ENCODE measurements at regions not wholly inside any gene's neighbourhood (a gene's known extent, or its start where the extent isn't known, plus 50 kb on each side); places are given as distances from the start of the nearest gene placed in this dataset.

- no peak for DNase-seq
These were observed 802.2 kb downstream of the KCNT2 start for GRCh38 chr1:195806060-195806459.

- no peak for DNase-seq
These were observed 803.7 kb downstream of the KCNT2 start for GRCh38 chr1:195804547-195804946.

GRCh38 chr1:195799016-195799415, 809.2 kb downstream of the KCNT2 start:
- no peak for DNase-seq

GRCh38 chr1:195794225-195794624, 814.0 kb downstream of the KCNT2 start:
- no peak for DNase-seq

GRCh38 chr1:195791796-195792195, 816.4 kb downstream of the KCNT2 start:
- no peak for DNase-seq

GRCh38 chr1:195790514-195791168, 817.6 kb downstream of the KCNT2 start:
- no peak for DNase-seq

GRCh38 chr1:195789321-195789720, 818.9 kb downstream of the KCNT2 start:
- no peak for DNase-seq

- DNase-seq = no peak
These were observed 819.5 kb downstream of the KCNT2 start for GRCh38 chr1:195788721-195789120.

GRCh38 chr1:195785830-195786229, 822.4 kb downstream of the KCNT2 start:
- no peak for DNase-seq

GRCh38 chr1:195773931-195774330, 834.3 kb downstream of the KCNT2 start:
- DNase-seq = no peak

- DNase-seq = no peak
These were observed 838.8 kb downstream of the KCNT2 start for GRCh38 chr1:195769461-195769860.

- no peak for DNase-seq
These were observed 839.3 kb downstream of the KCNT2 start for GRCh38 chr1:195768936-195769335.

- DNase-seq = no peak
These were observed 839.9 kb downstream of the KCNT2 start for GRCh38 chr1:195768377-195768776.

- no peak for DNase-seq
These were observed 841.5 kb downstream of the KCNT2 start for GRCh38 chr1:195766709-195767108.

- no peak for DNase-seq
These were observed 843.1 kb downstream of the KCNT2 start for GRCh38 chr1:195765099-195765498.

- no peak for DNase-seq
These were observed 844.3 kb downstream of the KCNT2 start for GRCh38 chr1:195763907-195764374.

- no peak for DNase-seq
These were observed 844.9 kb downstream of the KCNT2 start for GRCh38 chr1:195763146-195763906.

GRCh38 chr1:195761104-195761503, 847.1 kb downstream of the KCNT2 start:
- DNase-seq = no peak

GRCh38 chr1:195756109-195756508, 852.1 kb downstream of the KCNT2 start:
- no peak for DNase-seq

GRCh38 chr1:195754874-195755273, 853.4 kb downstream of the KCNT2 start:
- DNase-seq = no peak

GRCh38 chr1:195754303-195754702, 853.9 kb downstream of the KCNT2 start:
- DNase-seq = no peak

GRCh38 chr1:195748969-195749368, 859.3 kb downstream of the KCNT2 start:
- DNase-seq = no peak

GRCh38 chr1:195745189-195746010, 862.8 kb downstream of the KCNT2 start:
- DNase-seq = no peak
